HG02852 (cell line): ENCODE measurements at regions not wholly inside any gene's neighbourhood (a gene's known extent, or its start where the extent isn't known, plus 50 kb on each side); places are given as distances from the start of the nearest gene placed in this dataset.
"Not testable (repeated sequence)": the region's sequence is repeated elsewhere in the genome, so short reads cannot be mapped to it uniquely, and the experiment has no call there.

Source experiments
- ATAC-seq: cut with Tn5 transposase; IDR thresholded peaks from one replicate; pipeline ENCODE4 v1.9.1; 2021; ENCODE audit warnings: mild to moderate bottlenecking, moderate library complexity; ENCODE audit not compliant: unreplicated experiment

DNA sequence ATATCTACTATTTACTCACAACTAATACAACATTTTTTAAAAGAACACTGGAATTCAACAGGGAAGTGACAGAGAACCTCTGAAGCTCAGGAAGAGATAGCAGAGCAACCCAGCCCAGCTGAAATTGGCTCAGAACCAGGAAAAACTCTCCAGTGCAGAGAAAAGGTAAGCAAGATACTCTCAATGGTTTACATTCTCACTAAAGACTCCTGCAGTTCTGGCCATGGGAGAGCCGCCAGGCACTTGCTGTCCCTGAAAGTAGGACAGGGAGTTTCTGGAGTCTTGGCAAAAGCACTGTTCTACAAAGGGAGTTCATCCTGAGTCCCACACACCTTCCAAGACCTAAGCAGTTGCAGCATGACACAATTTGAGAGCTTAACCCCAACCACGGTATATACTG, 330.8 kb downstream of the TRIM36 start:
- no peak for ATAC-seq

DNA sequence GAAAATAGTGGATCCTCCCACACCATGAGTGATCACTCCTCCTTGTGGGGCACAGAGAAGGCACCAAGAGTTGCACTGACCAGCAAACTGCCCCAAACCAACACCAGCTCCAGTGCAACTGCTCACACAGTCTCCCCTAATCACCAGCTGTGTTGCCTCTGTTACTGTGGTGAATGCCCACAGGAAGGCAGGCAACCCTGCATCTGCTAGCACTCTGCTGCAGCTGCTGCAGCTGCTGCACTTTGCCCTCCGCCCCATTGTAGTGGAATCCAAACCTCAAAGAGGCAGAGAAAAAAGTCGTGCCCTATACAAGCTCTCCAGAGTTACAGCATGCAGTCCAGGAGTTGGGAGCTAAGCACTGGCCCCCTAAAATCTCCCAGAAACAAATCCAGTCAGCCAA, 339.6 kb downstream of the TRIM36 start:
- no peak for ATAC-seq

DNA sequence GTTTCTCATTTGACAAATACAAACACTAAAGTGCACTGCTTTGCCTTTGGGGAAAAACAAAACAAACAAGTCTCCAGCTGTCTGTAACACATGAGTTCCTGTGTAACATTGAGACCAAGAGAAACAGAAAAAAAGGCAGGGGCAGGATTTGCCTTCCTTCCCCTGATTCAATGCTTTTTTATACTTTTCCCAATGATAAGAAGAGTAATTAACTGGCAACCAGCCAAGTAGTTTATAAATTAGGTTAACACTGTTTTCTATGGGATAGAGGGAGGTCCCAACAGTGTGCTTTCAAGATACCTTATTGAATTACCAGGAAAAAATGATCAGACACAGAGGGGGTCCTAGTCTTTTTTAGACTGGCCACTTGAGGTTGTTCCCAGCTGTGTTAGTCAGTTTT, 346.8 kb downstream of the TRIM36 start:
- no peak for ATAC-seq

DNA sequence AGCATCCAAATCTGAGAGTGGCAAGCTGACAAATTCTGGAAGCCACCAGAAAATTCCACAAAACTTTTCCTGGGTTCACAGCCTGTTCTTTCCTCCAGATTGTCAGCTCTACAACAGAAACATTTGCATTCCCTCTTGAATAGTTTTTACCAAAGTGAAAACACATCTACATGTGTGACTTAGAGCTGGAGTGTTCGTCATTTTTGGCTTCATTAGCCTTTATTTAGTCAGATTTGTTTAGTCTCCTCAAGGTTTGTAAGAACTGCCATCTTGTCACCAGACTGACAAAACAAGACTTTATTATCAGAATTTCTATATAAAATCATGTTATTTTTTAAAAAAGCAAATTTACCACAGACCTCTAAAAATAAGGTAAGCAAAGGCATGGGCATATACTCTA, 347.3 kb downstream of the TRIM36 start:
- ATAC-seq: no peak

DNA sequence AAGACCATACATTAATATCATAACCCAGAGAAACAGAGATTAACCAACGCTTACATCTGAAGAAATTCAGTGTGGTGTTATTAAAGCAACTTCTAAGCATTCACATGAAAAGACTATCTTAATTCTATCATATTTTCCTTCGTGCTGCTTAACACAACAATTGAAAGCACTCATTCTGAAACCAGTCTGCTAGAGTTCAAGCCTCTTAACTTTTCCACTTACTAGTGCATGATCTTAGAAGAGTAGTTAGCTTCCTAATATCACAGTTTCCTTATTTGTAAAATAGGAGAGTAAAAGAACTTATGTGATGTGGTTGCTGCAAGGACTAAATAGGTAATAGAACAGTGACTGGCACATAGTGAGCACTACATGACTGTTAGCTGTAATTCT, 379.3 kb downstream of the TRIM36 start:
- no peak for ATAC-seq

DNA sequence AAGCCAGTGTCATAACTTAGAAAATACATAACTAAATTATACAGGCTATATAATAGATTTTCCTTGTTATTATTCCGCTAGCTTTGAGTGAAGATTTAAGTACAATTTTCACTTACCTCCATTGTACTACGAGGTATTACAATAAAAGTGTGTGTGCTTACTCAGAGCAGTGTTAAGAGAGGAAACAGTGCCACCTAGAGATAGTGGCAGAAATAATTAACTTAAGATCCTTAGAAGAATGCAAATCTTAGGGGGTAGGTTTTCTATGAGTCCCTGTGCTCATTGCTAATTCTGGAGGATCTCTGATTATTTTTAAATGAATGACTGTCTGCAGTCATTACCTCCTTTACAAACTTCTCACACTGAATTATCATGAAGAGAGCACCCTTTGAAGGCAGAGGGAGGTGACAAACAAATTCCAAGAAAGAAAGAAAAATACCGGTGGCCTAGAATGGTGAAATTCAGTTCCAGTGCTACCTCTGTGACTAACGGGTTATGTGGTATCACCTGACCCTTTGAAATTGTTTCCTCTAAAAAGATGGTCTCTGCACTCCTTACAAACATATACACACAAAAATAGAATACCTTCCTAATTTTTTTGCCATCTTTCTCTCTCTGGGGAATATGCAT, 379.8 kb downstream of the TRIM36 start:
- peak; percentile 64 for ATAC-seq

DNA sequence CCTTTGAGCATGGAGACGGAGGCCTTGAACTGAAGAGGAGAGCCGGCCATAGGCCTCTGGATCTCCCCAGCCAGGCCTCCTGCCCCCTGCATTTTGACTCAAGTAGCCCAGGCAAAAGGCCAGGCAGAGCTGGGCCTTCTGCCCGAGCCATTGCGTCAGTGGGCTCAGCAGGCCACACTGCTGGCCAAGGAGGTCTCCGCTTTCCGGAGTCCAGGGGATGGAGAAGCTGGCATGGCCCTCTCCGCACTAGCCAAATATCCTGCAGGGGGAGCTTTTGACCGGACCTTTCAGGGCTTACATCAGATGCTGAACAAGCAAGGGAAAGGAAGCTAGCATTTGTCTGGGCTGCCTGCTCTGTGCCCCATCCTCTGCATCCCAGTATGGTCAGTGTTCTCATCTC, 386.8 kb downstream of the TRIM36 start:
- ATAC-seq: no peak

DNA sequence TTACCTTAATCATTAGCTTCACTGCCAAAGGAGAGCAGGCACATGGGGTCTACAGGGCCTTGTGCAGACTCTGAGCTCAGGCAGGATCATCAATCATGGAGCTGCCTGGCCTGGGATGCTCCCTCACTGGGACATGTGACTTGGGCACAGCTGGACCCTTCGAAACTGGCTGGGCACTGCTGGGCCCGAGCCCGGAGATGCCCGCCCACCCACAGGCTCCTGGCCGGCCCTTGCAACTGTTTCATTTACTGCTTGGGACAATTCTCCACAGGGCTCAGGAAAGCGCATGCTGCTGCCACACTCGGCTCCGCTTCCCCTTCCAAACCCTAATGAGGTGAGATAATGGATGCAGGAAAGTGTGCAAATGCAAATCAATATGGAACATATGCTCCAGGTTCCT, 387.5 kb downstream of the TRIM36 start:
- ATAC-seq: no peak

DNA sequence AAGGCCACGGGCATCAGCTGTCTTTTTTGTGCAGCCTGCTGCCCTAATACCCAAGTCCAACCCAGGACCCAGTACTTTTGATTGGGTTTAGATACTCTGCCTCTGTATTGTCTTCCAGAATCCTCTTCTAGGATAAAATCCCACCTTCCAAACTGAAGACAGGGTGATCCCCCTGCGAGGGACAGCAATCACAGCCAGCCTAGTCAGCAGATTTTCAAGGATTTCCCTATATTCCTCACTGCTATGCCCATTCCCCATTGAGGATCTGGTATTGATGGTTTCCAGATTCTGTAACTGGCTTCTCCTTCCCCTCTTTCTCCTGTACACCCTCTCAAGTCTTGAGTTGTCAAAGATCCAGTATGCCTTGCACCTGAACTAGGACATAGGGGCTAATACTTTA, 389.4 kb downstream of the TRIM36 start:
- ATAC-seq: no peak

DNA sequence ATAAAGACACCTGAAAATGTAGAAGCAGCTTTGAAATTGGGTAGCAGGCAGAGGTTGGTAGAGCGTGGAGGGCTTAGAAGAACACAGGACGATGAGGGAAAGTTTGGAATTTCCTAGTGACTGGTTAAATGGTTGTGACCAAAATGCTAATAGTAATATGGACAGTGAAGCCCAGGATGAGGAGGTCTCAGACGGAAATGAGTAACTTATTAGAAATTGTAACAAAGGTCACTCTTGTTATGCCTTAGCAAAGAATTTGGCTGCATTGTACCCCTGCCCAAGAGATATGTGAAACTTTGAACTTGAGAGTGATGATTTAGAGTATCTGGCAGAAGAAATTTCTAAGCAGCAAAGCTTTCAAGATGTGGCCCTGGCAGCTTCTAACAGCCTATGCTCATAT, 382.5 kb downstream of the KCNN2 start:
- no peak for ATAC-seq

DNA sequence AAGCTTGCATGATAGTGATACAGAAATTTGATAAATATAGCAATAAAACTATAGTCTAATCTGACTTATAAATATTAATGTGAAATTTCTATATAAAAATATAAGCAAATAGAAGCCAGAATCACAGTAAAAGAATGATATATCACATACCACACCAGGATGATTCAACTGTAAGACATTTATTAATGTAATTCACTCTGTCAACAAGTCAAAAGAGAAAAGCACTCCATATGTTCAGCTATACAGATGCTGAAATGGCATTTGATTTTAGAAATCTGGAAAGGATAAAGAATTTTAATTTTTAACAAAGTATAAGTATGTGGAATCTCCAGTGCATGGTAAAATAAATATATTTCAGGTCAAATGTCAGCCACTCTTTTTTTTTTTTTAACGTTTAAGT, 372.4 kb downstream of the KCNN2 start:
- no peak for ATAC-seq

DNA sequence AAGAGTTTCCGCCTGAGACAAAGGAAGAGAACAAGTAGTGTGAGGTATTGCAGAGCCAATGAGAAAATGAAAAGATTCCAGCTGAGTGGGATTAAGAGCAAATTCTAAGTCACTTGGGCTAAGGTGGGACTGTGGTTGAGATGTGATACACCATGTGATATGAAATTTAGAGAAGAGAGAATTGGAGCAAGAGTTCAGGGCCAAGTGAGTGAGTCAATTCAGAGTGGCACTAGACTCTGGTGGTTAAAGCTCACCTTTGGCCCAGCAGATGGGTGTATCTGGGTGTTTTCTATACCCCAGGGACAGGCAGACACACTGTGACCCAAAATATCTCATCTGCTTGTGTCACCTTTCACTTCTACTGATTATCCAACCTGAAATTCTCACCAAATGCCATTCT, 368.1 kb downstream of the KCNN2 start:
- ATAC-seq: no peak

DNA sequence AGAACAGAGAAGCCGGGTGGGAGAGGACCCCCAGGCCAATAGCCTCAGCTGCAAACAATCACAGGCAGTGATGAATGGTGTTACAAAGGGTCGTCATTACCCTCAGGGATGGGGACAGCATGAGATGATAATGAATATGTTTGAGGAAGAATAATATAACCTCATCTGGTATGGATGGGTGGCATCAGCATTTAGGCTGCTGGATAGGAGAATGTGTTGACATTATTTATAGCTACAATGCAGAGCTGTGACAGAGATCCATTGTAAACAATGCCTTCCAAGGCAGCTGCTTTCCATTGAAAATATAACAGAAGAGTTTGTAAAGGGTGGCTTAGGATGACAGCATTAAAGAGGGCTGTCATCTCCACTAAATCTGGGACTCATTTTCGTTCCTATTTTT, 365.5 kb downstream of the KCNN2 start:
- ATAC-seq: no peak

DNA sequence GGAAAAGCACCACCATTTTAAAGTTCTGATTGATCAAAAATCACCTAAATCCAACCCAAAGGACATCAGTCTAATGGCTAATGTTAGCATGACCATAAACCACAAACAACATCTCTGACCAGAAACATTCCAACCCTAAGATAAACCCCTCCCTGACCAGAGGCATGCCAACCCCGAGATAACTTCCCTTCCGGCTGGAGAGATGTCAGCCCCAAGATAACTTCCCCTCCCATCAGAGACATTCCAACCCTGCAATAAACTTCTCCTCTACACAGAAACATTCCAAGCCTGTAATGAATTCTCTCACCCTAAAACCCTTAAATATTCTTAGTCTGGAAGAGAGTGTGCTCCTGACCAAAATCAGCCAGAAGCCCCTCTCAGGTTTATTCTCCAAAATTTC, 364.3 kb downstream of the KCNN2 start:
- no peak for ATAC-seq

DNA sequence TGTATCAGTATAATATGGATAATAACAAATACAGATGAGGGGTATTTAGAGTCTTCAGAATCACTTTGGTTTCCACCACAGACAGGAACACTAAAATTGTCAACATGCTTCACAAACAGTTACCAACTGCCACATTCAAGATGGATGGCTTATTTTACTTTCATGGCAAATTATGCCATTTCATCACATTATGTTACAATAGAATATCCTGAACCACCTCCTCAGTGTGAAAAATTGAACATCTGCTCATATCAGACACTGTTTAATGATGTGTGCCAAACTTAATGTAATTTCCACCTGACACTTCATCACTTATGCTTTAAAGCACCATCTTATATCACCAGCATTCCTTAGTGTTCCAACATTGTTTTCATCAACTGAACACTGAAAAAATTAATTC, 357.4 kb downstream of the KCNN2 start:
- no peak for ATAC-seq

DNA sequence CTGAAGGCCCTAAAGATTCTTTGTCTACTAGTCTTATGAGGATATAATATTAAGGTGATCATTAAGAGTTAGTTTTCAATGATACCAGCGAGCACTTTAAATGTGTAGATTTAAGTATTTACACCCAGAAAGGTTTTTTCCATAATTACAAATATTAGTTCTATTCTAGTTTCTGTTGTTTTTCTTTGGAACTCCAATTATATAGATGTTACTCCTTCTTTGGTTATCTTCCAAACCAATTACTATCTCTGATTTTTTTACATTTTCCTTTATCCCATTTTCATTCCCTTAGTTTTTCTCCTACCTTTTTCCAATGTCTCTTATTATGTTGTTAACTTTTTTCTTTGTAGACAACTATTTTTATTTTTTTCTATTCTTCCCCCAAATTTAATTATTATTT, 355.1 kb downstream of the KCNN2 start:
- no peak for ATAC-seq

DNA sequence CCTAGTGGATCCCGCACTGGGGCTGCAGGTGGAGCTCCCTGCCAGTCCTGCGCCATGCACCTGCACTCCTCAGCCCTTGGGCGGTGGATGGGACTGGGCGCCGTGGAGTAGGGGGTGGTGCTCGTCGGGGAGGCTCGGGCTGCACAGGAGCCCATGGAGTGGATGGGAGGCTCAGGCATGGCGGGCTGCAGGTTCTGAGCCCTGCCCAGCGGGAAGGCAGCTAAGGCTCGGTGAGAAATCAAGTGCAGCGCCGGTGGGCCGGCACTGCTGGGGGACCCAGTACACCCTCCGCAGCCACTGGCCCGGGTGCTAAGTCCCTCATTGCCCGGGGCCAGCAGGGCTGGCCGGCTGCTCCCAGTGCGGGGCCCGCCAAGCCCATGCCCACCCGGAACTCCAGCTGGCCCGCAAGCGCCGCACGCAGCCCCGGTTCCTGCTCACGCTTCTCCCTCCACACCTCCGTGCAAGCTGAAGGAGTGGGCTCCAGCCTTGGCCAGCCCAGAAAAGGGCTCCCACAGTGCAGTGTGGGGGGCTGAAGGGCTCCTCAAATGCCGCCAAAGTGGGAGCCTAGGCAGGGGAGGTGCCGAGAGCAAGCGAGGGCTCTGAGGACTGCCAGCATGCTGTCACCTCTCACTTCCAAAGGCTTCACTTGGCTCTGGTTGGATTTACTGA, 342.5 kb downstream of the KCNN2 start:
- not testable (repeated sequence) for ATAC-seq

DNA sequence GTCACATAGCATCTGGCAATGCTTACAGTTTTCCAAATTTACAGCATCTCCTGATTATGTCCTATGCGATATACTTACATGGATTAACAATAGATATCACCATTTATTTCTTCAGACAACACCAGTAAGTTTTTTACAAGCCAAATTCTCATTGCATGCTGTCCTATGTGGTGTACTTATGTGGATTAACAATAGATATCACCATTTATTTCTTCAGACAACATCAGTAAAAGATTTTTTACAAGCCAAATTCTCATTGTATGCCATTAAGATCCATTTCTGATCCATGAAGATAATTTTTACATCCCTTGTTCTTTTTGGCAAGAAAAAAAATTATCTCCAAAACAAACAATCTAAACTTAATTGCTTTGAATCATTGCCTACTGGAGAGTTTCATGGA, 340.9 kb downstream of the KCNN2 start:
- no peak for ATAC-seq

DNA sequence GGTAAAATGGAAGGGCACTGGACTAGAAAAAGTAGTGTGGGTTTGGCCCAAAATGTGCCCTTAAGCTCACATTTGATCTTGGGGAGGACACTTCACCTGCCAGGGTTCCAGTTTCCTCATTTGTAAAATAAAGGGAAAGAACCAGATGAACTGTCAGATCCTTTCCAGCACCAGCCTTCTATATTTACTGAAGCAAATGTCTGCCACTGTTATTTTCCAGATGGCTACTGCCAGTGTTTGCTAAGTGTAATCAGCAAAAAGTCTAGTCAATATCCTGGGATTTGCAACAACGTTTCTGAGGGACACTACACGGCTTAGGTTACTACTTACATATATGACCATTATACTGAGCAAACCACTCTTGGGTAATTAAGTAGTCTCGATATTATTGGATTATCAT, 340.3 kb downstream of the KCNN2 start:
- ATAC-seq: no peak

DNA sequence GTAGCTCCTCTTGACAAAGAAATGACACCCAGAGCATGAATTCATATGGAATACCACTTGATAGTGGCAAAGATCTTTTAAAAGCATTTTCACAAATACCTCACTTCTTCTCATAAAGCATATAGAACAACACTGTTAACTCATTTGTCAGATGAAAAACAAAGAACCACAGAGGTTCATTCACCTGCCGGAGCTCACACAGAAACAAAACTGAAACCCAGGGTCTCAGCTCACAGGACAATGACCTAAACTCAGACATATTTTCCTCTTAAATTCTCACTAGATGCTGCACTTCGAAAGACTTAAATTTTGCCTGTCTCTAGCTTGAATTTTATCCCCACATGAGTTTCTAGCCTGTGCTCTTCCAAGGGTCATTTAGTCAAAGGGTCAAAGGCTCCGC, 339.0 kb downstream of the KCNN2 start:
- ATAC-seq: no peak

DNA sequence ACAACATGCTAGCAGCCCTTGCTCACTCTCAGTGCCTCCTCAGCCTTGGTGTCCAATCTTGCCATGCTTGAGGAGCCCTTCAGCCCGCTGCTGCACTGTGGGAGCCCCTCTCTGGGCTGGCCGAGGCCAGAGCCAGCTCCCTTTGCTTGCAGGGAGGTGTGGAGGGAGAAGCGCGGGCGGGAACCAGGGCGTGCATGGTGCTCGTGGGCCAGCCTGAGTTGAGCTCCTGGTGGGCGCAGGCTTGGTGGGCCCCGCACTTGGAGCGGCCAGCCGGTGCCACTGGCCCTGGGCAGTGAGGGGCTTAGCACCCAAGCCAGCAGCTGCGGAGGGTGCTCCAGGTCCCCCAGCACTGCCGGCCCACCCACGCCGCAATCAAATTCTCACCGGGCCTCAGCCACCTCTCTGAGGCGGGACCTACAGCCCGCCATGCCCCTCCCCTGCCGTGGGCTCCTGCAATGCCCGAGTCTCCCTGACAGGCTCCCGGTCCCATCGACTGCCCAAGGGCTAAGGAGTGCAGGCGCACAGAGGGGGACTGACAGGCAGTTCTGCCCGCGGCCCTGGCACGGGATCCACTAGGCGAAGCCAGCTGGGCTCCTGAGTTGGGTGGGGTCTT, 333.5 kb downstream of the KCNN2 start:
- no peak for ATAC-seq

DNA sequence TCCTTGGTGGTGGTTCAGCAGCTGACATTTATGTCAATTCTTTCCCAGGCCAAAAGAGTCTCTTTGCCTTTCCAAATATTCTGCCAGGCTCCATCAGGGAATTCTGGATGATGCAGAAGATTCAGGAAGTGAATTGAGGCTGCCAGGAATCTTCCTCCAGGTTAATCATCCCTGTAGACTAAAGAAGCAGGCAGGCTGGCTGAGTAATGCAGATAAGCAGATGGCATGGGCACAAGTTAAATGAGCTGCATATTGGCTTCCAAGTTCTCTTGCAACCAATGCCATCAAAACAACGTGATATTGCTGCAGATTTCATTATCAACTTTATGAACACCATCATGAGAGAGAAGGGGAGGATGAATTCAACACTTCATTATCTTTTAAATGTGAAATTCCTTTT, 324.5 kb downstream of the KCNN2 start:
- no peak for ATAC-seq

DNA sequence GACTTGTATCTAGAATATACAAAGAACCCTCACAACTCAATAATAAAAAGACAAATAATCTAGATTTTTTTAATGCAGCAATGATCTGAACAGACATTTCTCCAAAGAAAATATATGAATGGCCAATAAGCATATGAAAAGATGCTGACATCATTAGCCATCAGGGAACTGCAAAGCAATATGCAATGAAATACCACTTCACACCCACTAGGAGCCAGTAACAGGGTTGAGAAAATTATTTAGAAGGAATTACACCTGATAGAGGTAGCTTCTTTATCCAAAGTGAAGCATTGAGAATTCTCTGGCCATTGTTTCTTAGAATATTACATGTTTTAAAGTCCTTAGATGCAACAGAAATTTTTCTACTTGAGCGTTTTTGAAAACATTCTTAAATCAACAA, 316.9 kb downstream of the KCNN2 start:
- ATAC-seq: no peak
